Trophoblast cell (in vitro differentiated cells and primary cell): ENCODE measurements at regions not wholly inside any gene's neighbourhood (a gene's known extent, or its start where the extent isn't known, plus 50 kb on each side); places are given as distances from the start of the nearest gene placed in this dataset.

ENCODE experiments used
- DNase-seq, 2 donors: peaks; one replicate each; pipeline ENCODE4 v3.0.0-alpha.2; 2016
- H2AFZ ChIP-seq: 2 replicates; pipeline ENCODE4 v1.6.1; 2013; ENCODE audit warnings: low read length, moderate library complexity, mild to moderate bottlenecking; ENCODE audit not compliant: insufficient read depth, poor library complexity
- H2AK5ac ChIP-seq: 2 replicates; pipeline ENCODE4 v1.6.1; 2013; ENCODE audit warnings: mild to moderate bottlenecking, low read length
- H2BK120ac ChIP-seq: 2 replicates; pipeline ENCODE4 v1.6.1; 2013; ENCODE audit warnings: low read length, mild to moderate bottlenecking, moderate library complexity; ENCODE audit not compliant: insufficient read depth, poor library complexity
- H2BK12ac ChIP-seq: 2 replicates; pipeline ENCODE4 v1.6.1; 2013; ENCODE audit warnings: mild to moderate bottlenecking, low read length, moderate library complexity
- H2BK5ac ChIP-seq: 2 replicates; pipeline ENCODE4 v1.6.1; 2013; ENCODE audit warnings: low read length, low read depth, moderate library complexity, mild to moderate bottlenecking; ENCODE audit not compliant: poor library complexity
- H3K14ac ChIP-seq: 2 replicates; pipeline ENCODE4 v1.6.1; 2013; ENCODE audit warnings: mild to moderate bottlenecking, low read length
- H3K18ac ChIP-seq: 2 replicates; pipeline ENCODE4 v1.6.1; 2013; ENCODE audit warnings: mild to moderate bottlenecking, low read length
- H3K23ac ChIP-seq: 2 replicates; pipeline ENCODE4 v1.6.1; 2013; ENCODE audit warnings: low read length
- H3K27ac ChIP-seq: 2 replicates; pipeline ENCODE4 v1.5.1; 2013; ENCODE audit warnings: low read depth, mild to moderate bottlenecking, inconsistent platforms, low read length, moderate library complexity
- H3K27me3 ChIP-seq: 2 replicates; pipeline ENCODE4 v1.6.1; 2013; ENCODE audit warnings: inconsistent platforms, mild to moderate bottlenecking, low read length, moderate library complexity; ENCODE audit not compliant: insufficient read depth
- H3K36me3 ChIP-seq, 2 experiments: 1 replicate in 1 of 2; 2 replicates in 1 of 2; pipeline ENCODE4 v1.6.1; 2013; ENCODE audit warnings: low read length in 2 of 2, mild to moderate bottlenecking in 2 of 2, moderate library complexity in 1 of 2; ENCODE audit not compliant: insufficient read depth in 2 of 2, control insufficient read depth in 1 of 2
- H3K4ac ChIP-seq: 2 replicates; pipeline ENCODE4 v1.6.1; 2013; ENCODE audit warnings: low read depth, mild to moderate bottlenecking, low read length, moderate library complexity
- H3K4me1 ChIP-seq, 2 experiments: 1 replicate in 1 of 2; 2 replicates in 1 of 2; pipeline ENCODE4 v1.6.1; 2013; ENCODE audit warnings: low read length in 2 of 2, mild to moderate bottlenecking in 2 of 2, moderate library complexity in 1 of 2; ENCODE audit not compliant: insufficient read depth in 2 of 2, control insufficient read depth in 1 of 2
- H3K4me2 ChIP-seq: 2 replicates; pipeline ENCODE4 v1.6.1; 2013; ENCODE audit warnings: inconsistent platforms, mild to moderate bottlenecking, low read length, moderate library complexity
- H3K4me3 ChIP-seq: 2 replicates; pipeline ENCODE4 v1.5.1; 2013; ENCODE audit warnings: mild to moderate bottlenecking, low read depth, low read length, inconsistent platforms
- H3K79me1 ChIP-seq: one replicate; pipeline ENCODE4 v1.6.1; 2013; ENCODE audit warnings: low read length
- H3K79me2 ChIP-seq: 2 replicates; pipeline ENCODE4 v1.6.1; 2013; ENCODE audit warnings: low read length, mild to moderate bottlenecking; ENCODE audit not compliant: control insufficient read depth, insufficient read depth, poor library complexity
- H3K9ac ChIP-seq: 2 replicates; pipeline ENCODE4 v1.6.1; 2013; ENCODE audit warnings: mild to moderate bottlenecking, low read length
- H3K9me3 ChIP-seq: 2 replicates; pipeline ENCODE4 v1.6.1; 2013; ENCODE audit warnings: low read depth, mild to moderate bottlenecking, control low read depth, inconsistent platforms, low read length; ENCODE audit not compliant: insufficient read depth
- H4K12ac ChIP-seq: 2 replicates; pipeline ENCODE4 v1.6.1; 2013; ENCODE audit warnings: low read depth, mild to moderate bottlenecking, low read length, moderate library complexity
- H4K8ac ChIP-seq: 2 replicates; pipeline ENCODE4 v1.6.1; 2013; ENCODE audit warnings: low read depth, mild to moderate bottlenecking, low read length, moderate library complexity
- H4K91ac ChIP-seq: one replicate; pipeline ENCODE4 v1.6.1; 2013; ENCODE audit warnings: low read depth, mild to moderate bottlenecking, low read length, moderate library complexity
- WGBS: extraction: QIAGEN DNeasy Blood & Tissue Kit; methylation state at CpG from one replicate; pipeline ENCODE4 v1.1.7; 2013; ENCODE audit warnings: missing lambda C conversion rate; ENCODE audit not compliant: insufficient read length, insufficient coverage; ENCODE audit errors: extremely low coverage; 5-methylcytosine and 5-hydroxymethylcytosine counted together

DNA sequence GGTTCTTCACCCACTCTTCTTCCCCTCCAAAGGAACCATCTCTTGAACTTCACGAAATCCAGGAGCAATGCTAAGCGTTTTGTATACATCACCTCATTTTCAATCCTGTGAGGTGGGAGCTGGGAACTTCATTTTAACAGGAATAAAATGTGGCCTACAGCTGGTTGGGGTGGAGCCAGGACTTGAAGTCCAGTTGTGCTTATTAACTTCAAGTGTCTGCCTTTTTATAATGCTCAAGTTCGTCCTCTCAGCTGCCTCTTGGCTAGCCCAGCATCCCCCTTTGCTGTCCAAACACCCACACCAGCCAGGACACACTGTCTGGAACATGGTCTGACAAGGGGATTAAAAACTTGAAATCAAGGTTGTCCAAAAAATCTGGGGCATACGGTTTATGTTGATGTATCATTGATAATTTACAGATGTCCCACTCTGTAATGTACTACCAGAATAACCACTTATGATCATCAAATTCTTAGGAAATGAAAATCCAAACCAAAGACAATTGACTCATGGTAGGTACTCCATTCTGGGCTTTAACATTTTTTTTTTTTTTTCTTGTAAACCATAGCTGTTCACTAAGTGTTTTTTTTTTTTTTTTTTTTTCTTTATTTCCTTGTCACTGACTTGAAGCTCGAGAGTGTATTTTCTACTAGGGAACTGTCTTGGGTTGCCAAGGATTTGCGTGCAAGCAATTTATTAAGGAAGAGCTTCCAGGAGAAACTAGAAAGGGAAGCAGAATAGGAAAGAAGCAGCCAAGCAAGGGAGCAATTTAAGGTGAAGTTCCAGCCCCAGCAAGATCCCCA is 252.3 kb downstream of the EFCAB11 start:
- Histone ChIP-seq H3K18ac (peak overlapping the region; percentile 69), H4K8ac (peak overlapping the region; percentile 84), H3K9ac (no peak overlapping the region), H2BK12ac (peak overlapping the region; percentile 74), H2AK5ac (peak overlapping the region; percentile 15), H3K27me3 (no peaks in the 10 kb centered on the region), H3K9me3 (peaks cover 3% of the 10 kb centered on the region), H3K4ac (peak overlapping the region; percentile 34), H4K91ac (peak overlapping the region; percentile 85), H2BK120ac (peak overlapping the region; percentile 95), H3K36me3 (peaks cover 0 to 3% of the 10 kb centered on the region in 2 experiments), H3K23ac (no peak overlapping the region), H3K4me3 (peak overlapping the region; percentile 54), H3K27ac (peak overlapping the region; percentile 31), H3K4me1 (peaks cover 12 to 14% of the 10 kb centered on the region in 2 experiments), H3K14ac (peak overlapping the region; percentile 79), H2AFZ (peak overlapping the region; percentile 69), H3K79me2 (peaks cover 1% of the 10 kb centered on the region), H4K12ac (peak overlapping the region; percentile 70), H2BK5ac (peak overlapping the region; percentile 87), H3K79me1 (peaks cover 14% of the 10 kb centered on the region), H3K4me2 (peak overlapping the region; percentile 38)
- DNase-seq = no peak
- WGBS = no CpG with 5 or more reads among the region's 6 CpGs

GRCh38 chr14:89701211-89702043 is 253.1 kb downstream of the EFCAB11 start:
- Histone ChIP-seq H3K9ac (peak overlapping the region; percentile 67), H4K8ac (peak overlapping the region; percentile 95), H3K23ac (no peak overlapping the region), H3K27me3 (no peaks in the 10 kb centered on the region), H3K4ac (peak overlapping the region; percentile 94), H3K79me1 (peaks cover 14% of the 10 kb centered on the region), H2BK12ac (peak overlapping the region; percentile 95), H3K9me3 (peaks cover 3% of the 10 kb centered on the region), H2BK120ac (peak overlapping the region; percentile 98), H3K4me3 (peak overlapping the region; percentile 60), H2AFZ (peak overlapping the region; percentile 100), H3K36me3 (peaks cover 0 to 3% of the 10 kb centered on the region in 2 experiments), H3K27ac (peak overlapping the region; percentile 85), H3K14ac (peak overlapping the region; percentile 88), H4K12ac (peak overlapping the region; percentile 95), H2AK5ac (peak overlapping the region; percentile 15), H3K4me1 (peaks cover 12 to 14% of the 10 kb centered on the region in 2 experiments), H2BK5ac (peak overlapping the region; percentile 96), H3K4me2 (peak overlapping the region; percentile 68), H3K79me2 (peaks cover 1% of the 10 kb centered on the region), H4K91ac (peak overlapping the region; percentile 96), H3K18ac (peak overlapping the region; percentile 98)
- DNase-seq = peak; percentile 97 to 98
- no CpG with 5 or more reads among the region's 81 CpGs for WGBS

DNA sequence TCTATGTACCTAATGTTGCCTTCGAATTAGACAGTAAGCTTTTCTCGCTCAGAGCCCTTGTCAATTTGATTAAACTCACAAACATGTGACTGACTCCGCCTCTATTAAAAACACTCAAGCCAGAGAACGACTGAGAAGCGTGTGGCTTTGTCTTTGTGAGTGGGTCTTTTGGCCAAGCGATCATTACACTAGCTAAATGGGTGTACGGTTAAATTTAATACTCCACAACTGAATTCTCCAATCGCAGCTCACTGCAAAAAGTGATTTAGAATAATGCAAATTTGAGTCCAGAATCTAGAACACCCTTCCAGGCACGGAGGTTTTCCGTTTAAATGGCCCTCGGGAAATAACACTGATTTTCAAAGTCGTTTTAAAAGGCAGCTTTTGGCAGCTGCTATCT is 253.7 kb downstream of the EFCAB11 start:
- Histone ChIP-seq H3K4me1 (peaks cover 12 to 16% of the 10 kb centered on the region in 2 experiments), H3K27me3 (no peaks in the 10 kb centered on the region), H4K8ac (peak overlapping the region; percentile 95), H3K79me2 (peaks cover 1% of the 10 kb centered on the region), H3K4ac (peak overlapping the region; percentile 94), H3K9ac (no peak overlapping the region), H2AK5ac (no peak overlapping the region), H3K9me3 (peaks cover 3% of the 10 kb centered on the region), H2BK120ac (peak overlapping the region; percentile 98), H3K14ac (peak overlapping the region; percentile 88), H3K4me3 (no peak overlapping the region), H4K12ac (no peak overlapping the region), H2AFZ (peak overlapping the region; percentile 100), H3K79me1 (peaks cover 14% of the 10 kb centered on the region), H4K91ac (peak overlapping the region; percentile 96), H3K18ac (peak overlapping the region; percentile 98), H3K23ac (no peak overlapping the region), H3K4me2 (peak overlapping the region; percentile 68), H3K27ac (peak overlapping the region; percentile 85), H2BK5ac (peak overlapping the region; percentile 96), H3K36me3 (peaks cover 0 to 3% of the 10 kb centered on the region in 2 experiments), H2BK12ac (peak overlapping the region; percentile 95)
- no peak for DNase-seq
- no CpG with 5 or more reads among the region's 12 CpGs for WGBS

- Histone ChIP-seq H3K23ac (no peak overlapping the region), H3K4me1 (peaks cover 14 to 18% of the 10 kb centered on the region in 2 experiments), H3K27me3 (no peaks in the 10 kb centered on the region), H3K14ac (no peak overlapping the region), H3K36me3 (peaks cover 0 to 3% of the 10 kb centered on the region in 2 experiments), H3K9ac (no peak overlapping the region), H2AK5ac (no peak overlapping the region), H3K27ac (no peak overlapping the region), H3K9me3 (peaks cover 3% of the 10 kb centered on the region), H2BK120ac (no peak overlapping the region), H4K12ac (no peak overlapping the region), H3K79me1 (peaks cover 16% of the 10 kb centered on the region), H4K8ac (no peak overlapping the region), H3K4me2 (no peak overlapping the region), H2AFZ (no peak overlapping the region), H3K18ac (no peak overlapping the region), H4K91ac (no peak overlapping the region), H2BK12ac (no peak overlapping the region), H3K79me2 (peaks cover 1% of the 10 kb centered on the region), H3K4me3 (no peak overlapping the region), H2BK5ac (no peak overlapping the region), H3K4ac (no peak overlapping the region)
- WGBS = no CpG with 5 or more reads among the region's 6 CpGs
- DNase-seq = no peak
Measured at GRCh38 chr14:89699071-89699470, 255.5 kb downstream of the EFCAB11 start.
